Cerebellar nuclear complex (tissue), 1 donor: ENCODE measurements at regions not wholly inside any gene's neighbourhood (a gene's known extent, or its start where the extent isn't known, plus 50 kb on each side); places are given as distances from the start of the nearest gene placed in this dataset.
"Not testable (repeated sequence)": the region's sequence is repeated elsewhere in the genome, so short reads cannot be mapped to it uniquely, and the experiment has no call there.

Experiments
- DNase-seq, 2 experiments: peaks; one replicate each; lab custom pipeline; 2025; lab: John Stamatoyannopoulos, UW

GRCh38 chr6:119726912-119727311 lies 377.4 kb upstream of the MAN1A1 start:
- not testable (repeated sequence) for DNase-seq

DNA sequence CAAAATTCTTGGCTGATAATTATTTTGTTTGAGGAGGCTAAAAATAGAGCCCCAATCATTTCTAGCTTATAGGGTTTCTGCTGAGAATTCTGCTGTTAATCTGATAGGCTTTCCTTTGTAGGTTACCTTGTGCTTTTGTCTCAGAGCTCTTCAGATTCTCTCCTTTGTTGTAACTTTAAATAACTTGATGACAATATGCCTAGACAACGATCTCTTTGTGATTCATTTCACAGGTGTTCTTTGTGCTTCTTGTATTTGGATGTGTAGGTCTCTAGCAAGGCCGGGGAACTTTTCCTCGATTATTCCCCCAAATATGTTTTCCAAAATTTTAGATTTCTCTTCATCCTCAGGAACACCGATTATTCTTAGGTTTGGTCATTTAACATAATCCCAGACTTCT lies 376.5 kb upstream of the MAN1A1 start:
- DNase-seq: no peak

GRCh38 chr6:119720160-119720559 lies 370.6 kb upstream of the MAN1A1 start:
- DNase-seq: no peak

- DNase-seq: no peak
These were observed 368.4 kb upstream of the MAN1A1 start for GRCh38 chr6:119717942-119718341.

DNA sequence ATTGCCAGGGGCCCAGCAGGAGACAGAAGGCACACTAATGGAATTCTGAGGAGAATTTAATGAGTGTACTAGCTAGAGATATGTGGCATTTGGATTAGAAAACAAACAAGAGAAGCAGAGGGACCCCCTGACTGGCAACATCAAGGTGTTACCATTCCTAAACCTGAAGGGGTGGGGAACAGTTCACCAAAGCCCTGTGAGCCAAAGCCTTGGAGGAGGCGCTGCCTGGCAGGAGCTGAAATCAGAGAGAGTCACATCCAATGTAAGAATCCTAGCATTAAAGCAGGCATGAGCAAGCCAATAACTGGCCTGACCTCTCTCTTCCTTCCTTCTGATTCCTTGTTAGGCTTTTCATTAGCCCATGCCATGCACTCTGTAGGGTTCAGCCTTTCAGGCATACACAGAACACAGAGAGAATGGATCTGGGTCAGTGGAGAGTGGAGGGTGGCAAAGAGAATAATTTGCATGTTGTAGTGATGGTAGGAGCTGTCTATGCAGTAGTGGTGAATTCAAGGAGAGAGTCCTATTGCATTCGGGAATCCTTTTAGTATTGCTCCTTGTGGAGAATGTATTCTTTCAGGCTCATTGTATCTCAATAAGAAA lies 367.2 kb upstream of the MAN1A1 start:
- no peak for DNase-seq

DNA sequence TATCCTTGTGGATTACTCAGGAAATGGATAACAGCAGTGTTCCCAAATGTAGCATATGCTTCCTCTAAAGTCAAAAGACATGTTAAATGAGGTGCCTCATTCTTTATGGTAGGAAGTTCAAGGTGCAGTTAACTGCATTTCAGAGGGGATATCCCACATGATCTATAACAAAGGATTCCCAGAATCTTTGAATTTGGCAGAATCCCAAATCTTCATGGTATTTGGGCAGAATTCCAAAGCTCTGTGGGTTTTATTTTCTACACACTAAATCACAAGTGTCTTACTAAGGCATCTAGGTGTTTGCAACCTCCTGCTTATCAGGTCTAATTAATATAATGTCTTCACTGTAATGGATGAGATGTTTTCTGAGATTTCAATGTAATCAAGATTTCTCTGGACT lies 364.3 kb upstream of the MAN1A1 start:
- no peak for DNase-seq

GRCh38 chr6:119686644-119687043 lies 337.1 kb upstream of the MAN1A1 start:
- no peak for DNase-seq

DNA sequence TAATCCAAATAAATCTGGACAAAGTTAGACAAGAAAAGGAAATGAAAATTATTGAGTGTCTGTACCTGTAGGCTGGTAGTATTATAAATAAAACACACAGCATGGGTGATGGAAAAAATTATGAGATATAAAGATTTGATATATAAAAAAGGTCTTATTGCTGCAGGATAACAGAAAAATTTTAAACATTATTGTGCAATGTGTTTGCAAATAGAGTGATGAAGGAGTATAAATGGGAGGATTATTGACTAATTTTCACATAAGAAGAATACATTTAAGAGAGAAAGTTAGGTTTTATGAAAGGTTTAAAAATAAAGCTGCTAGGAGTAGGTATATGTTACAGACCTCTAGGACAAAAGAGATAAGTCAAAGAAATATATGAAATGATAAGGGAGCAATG lies 336.7 kb upstream of the MAN1A1 start:
- no peak for DNase-seq

GRCh38 chr6:119683671-119684070 lies 334.1 kb upstream of the MAN1A1 start:
- DNase-seq: no peak

GRCh38 chr6:119683031-119683430 lies 333.5 kb upstream of the MAN1A1 start:
- no peak for DNase-seq

GRCh38 chr6:119678961-119679360 lies 329.4 kb upstream of the MAN1A1 start:
- no peak for DNase-seq

DNA sequence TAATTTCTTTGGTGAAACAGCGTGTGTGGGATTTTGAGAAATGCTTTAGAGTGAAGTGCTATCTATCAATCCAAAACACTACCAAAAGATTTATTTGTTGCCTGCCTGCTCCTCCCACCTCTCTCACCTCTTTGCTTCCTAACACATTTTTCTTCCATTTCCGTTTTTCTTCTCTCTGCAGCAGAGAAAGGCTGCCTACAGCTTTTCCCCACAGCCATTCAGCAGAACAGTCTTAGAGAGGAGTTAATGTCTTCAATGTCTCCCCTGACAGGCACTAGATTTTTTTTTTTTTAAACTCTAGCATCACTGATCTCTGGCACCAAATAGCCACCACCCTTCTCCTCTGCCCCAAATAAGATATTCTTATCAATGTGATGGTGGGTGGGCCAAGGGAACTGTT lies 327.8 kb upstream of the MAN1A1 start:
- no peak for DNase-seq

DNA sequence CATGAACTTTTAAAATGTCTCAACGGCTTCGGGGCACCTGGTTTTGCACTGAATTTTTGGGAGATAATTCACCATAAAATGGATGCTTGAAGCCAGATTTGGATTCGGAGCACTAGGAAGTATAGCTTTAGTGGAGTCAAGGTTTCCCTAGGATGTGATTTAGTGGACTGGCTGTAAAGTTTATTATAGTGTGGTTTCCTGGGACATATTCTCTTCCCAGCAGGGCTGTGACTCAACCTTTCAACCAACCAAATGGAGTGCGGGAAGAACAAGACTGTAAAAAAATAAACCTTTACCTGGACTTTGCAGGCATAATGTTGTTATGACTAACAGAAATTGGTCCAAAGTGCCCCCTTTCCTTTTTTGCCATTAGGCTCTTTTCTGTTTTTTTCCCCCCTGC lies 327.4 kb upstream of the MAN1A1 start:
- no peak for DNase-seq

DNA sequence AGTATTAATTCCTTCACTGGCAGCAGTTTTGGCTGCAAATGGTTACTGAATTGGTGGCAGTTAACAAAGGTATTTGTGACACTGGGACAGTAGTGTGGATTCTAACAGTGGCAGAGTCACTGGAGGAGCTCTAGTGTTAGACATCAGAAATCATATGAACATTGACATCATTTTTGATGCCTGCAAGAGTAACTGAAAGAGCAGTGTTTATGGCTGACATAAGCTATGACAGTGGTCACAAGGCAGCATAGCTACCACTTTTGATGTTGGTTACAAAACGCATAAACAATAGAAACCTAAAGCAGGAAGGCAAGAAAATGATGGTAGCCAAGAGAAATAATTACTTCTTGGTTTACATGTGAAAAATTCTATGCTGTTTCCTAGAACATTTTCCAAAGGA lies 326.7 kb upstream of the MAN1A1 start:
- no peak for DNase-seq

DNA sequence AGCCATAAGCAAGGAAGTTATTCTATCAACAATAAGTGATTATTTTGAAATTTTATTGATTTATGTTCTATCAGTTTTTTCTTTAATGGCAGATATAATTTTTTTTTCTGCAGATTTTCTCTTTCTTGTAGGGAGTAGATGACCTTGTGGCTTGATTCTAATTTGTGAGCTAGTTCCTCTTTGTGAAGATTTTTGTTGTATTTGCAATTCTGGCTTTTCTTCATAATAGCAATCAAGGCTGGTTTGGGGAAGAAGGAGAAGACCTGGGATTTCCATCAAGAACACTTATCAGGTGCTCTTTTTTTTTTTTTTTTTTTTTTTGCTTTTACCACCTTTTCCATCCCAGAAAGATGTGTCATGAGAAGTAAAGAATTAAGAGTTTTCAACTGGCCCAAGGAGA lies 324.2 kb upstream of the MAN1A1 start:
- no peak for DNase-seq

GRCh38 chr6:119672725-119673124 lies 323.2 kb upstream of the MAN1A1 start:
- DNase-seq: no peak

- DNase-seq: no peak
These were observed 321.5 kb upstream of the MAN1A1 start for GRCh38 chr6:119671105-119671504.

DNA sequence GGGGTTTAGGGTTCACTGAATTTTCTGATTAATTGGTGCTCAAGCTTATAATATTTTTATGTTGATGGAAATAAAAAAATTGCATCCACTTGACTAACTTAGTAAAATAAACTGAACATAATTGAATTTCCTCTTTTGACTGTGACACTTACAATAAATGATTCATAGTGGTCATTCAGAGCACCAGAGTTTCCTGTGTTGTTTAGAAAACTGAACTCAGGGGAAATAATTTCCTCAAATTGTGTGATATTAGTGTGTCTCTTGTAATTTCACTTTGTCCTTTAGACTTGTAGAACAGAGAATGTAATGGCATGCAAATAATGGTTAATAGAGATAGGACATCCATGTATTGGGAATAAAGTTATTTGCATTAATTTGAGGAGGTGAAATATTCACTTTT lies 319.7 kb upstream of the MAN1A1 start:
- DNase-seq: no peak

DNA sequence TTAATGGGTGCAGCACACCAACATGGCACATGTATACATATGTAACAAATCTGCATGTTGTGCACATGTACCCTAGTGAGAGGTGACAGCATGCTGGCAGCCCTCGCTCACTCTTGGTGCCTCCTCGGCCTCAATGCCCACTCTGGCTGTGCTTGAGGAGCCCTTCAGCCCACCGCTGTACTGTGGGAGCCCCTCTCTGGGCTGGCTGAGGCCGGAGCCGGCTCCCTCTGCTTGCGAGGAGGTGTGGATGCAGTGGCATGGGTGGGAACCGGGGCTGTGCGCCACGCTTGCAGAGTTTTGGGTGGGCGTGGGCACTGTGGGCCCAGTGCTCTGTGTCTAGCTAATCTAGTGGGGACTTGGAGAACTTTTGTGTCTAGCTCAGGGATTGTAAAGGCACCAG lies 315.9 kb upstream of the MAN1A1 start:
- DNase-seq: not testable (repeated sequence)

- DNase-seq: no peak
These were observed 312.1 kb upstream of the MAN1A1 start for GRCh38 chr6:119661628-119662027.

DNA sequence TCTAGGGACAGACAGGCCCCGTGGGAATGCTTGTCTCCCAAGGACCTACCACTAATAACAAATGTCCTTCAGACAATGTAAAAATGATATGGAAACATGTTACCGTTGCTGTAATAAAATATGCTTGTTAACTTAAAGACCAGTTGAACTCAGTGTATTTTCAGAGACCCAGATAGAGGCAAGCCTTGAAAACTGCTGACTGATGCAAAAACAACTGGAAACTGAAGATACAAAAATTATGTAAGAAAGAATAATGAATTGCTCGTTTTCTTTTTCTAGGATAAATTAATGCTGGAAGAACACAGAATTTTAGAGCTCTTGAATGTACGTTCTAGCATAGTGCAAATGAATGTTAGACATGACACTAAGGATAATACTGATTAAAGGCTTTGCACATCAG lies 311.5 kb upstream of the MAN1A1 start:
- DNase-seq: no peak

DNA sequence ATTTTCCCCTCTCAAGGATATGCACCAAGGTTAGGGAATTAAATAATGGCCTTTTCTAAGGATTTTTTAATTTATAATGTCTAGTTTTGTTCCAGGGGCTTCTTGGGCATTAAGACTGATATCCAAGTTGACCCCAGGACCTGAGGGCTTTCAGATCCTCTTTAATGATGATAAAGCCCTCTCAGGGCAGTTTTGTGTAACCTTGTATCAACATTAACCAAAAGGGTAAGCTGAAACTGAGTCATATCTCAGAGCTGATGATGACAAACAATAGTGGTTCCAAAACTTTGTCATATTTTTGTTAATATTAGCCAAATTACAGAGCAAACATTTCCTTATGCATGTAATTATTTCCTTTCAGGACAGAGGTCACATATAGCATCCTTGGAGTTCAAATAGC lies 309.4 kb upstream of the MAN1A1 start:
- no peak for DNase-seq

GRCh38 chr6:119655124-119655523 lies 305.6 kb upstream of the MAN1A1 start:
- DNase-seq: no peak

DNA sequence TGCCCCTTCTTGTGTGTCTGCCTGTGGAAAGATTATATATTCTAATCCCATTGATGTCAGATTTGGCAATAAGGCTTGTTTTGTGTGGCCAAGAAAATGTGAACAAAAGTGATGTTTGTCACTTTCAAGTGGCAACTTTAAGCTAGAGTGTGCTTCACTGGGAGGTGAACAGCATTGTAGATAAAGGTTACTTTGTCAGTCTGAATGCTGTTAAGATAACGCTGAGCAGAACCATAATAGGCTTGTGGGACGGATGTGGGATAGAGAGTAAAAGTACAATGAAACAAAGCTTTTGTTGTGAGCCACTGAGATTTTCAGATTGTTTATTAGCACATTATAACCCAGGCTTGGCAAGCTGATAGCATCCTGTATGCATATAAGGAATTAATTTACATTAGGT lies 303.8 kb upstream of the MAN1A1 start:
- DNase-seq: no peak

DNA sequence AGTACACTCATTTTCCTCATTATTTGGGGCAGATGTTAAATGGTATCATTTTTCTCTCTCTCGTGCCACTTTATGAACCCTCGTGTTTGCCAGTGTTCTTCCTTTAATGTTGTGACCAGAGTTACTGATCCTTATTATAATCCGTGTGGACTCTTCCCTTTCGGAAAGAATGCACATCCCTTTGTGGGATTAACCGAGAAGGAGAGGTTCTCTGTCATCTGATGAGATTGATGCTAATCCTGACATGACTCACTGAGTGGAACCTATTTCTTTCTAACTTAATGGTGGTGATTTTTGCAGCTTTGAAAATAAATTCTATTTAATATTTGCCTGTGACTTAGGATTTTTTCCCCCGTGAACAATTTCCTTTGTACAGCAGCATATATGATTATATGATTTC lies 300.0 kb upstream of the MAN1A1 start:
- DNase-seq: no peak
